ENCODE measurements at regions not wholly inside any gene's neighbourhood (a gene's known extent, or its start where the extent isn't known, plus 50 kb on each side); places are given as distances from the start of the nearest gene placed in this dataset.

GRCh38 chr7:66493235-66494205 is 135.2 kb upstream of the KCTD7 start:
- DNase-seq (ENCODE audit: low spot score) = peak; percentile 98
- no TSS peak for BruUV-seq (replicated peaks)
- Histone ChIP-seq H3K4me3 (ENCODE audit: low read depth, low read length, poor library complexity, severe bottlenecking) (peak overlapping the region; percentile 71), H3K9me3 (ENCODE audit: low read depth, low read length, poor library complexity, severe bottlenecking) (no peaks in the 10 kb centered on the region), H3K4me1 (ENCODE audit: insufficient read depth, low read length, poor library complexity, severe bottlenecking) (no peaks in the 10 kb centered on the region), H3K27ac (ENCODE audit: low read depth, low read length, poor library complexity, severe bottlenecking) (peak overlapping the region; percentile 91), H3K36me3 (ENCODE audit: insufficient read depth, low read length, poor library complexity, severe bottlenecking) (no peaks in the 10 kb centered on the region), H3K27me3 (replicated peaks; ENCODE audit: insufficient read depth, low read depth, low read length, poor library complexity) (no peaks in the 10 kb centered on the region)
- intact Hi-C loops (cut with micrococcal nuclease; ENCODE audit: unreplicated experiment) = no loop called here
- ChIA-PET CTCF (interaction anchor here (0.6 kb wide), 3 partner anchors 8 to 311 kb away, joined by 3 to 6 read pairs (median 3); no protein-coding TSS in a partner anchor), POLR2A (ENCODE audit: low non-redundant PET) (no interaction called here)
- TF ChIP-seq, protein P1, sequence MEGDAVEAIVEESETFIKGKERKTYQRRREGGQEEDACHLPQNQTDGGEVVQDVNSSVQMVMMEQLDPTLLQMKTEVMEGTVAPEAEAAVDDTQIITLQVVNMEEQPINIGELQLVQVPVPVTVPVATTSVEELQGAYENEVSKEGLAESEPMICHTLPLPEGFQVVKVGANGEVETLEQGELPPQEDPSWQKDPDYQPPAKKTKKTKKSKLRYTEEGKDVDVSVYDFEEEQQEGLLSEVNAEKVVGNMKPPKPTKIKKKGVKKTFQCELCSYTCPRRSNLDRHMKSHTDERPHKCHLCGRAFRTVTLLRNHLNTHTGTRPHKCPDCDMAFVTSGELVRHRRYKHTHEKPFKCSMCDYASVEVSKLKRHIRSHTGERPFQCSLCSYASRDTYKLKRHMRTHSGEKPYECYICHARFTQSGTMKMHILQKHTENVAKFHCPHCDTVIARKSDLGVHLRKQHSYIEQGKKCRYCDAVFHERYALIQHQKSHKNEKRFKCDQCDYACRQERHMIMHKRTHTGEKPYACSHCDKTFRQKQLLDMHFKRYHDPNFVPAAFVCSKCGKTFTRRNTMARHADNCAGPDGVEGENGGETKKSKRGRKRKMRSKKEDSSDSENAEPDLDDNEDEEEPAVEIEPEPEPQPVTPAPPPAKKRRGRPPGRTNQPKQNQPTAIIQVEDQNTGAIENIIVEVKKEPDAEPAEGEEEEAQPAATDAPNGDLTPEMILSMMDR (conservative IDR thresholded peaks at IDR 0.05; ENCODE audit: low read depth, low read length) = no peak
- TF ChIP-seq EZH2 (IDR thresholded peaks at IDR 0.05; ENCODE audit: borderline replicate concordance, low read depth, low read length, poor library complexity, severe bottlenecking) = no peak

GRCh38 chr7:66497346-66497745 is 131.3 kb upstream of the KCTD7 start:
- POLR2A ChIA-PET (ENCODE audit: low non-redundant PET) = no interaction called here
- intact Hi-C loops (cut with micrococcal nuclease; ENCODE audit: unreplicated experiment) = no loop called here
- H3K36me3 ChIP-seq (ENCODE audit: insufficient read depth, low read length, poor library complexity, severe bottlenecking) = no peaks in the 10 kb centered on the region
- no peaks in the 10 kb centered on the region for H3K4me1 ChIP-seq (ENCODE audit: insufficient read depth, low read length, poor library complexity, severe bottlenecking)
- H3K4me3 ChIP-seq (ENCODE audit: low read depth, low read length, poor library complexity, severe bottlenecking) = no peak overlapping the region
- H3K9me3 ChIP-seq (ENCODE audit: low read depth, low read length, poor library complexity, severe bottlenecking) = no peaks in the 10 kb centered on the region
- no peak for DNase-seq (ENCODE audit: low spot score)
- H3K27me3 ChIP-seq (replicated peaks; ENCODE audit: insufficient read depth, low read depth, low read length, poor library complexity) = no peaks in the 10 kb centered on the region
- CTCF ChIA-PET = no interaction called here
- no peak for TF ChIP-seq EZH2 (IDR thresholded peaks at IDR 0.05; ENCODE audit: borderline replicate concordance, low read depth, low read length, poor library complexity, severe bottlenecking)
- TF ChIP-seq, protein P1 (conservative IDR thresholded peaks at IDR 0.05; ENCODE audit: low read depth, low read length) = no peak
- no peak overlapping the region for H3K27ac ChIP-seq (ENCODE audit: low read depth, low read length, poor library complexity, severe bottlenecking)
- no TSS peak for BruUV-seq (replicated peaks)

DNA sequence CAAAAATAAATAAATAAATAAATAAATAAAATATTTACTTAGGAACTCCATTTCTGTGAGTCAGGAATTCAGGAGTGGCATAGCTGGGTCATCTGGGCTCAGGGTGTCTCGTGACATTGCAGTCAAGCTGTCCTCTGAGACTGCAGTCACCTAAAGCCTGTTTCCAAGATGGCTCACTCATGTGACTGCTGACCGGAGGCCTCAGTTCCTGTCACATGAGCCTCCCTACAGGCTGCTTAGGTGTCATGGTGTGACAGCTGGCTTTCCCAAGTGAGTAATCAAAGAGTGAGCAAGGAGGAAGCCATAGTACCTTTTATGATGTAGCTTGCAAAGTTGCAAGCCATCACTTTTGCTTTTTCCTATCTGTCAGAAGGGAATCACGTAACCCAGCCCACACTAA is 128.6 kb upstream of the KCTD7 start:
- Histone ChIP-seq H3K27ac (ENCODE audit: low read depth, low read length, poor library complexity, severe bottlenecking) (no peak overlapping the region), H3K9me3 (ENCODE audit: low read depth, low read length, poor library complexity, severe bottlenecking) (no peaks in the 10 kb centered on the region), H3K36me3 (ENCODE audit: insufficient read depth, low read length, poor library complexity, severe bottlenecking) (no peaks in the 10 kb centered on the region), H3K27me3 (replicated peaks; ENCODE audit: insufficient read depth, low read depth, low read length, poor library complexity) (no peaks in the 10 kb centered on the region), H3K4me1 (ENCODE audit: insufficient read depth, low read length, poor library complexity, severe bottlenecking) (no peaks in the 10 kb centered on the region), H3K4me3 (ENCODE audit: low read depth, low read length, poor library complexity, severe bottlenecking) (no peak overlapping the region)
- POLR2A ChIA-PET (ENCODE audit: low non-redundant PET) = no interaction called here
- no TSS peak for BruUV-seq (replicated peaks)
- TF ChIP-seq, protein P1 (conservative IDR thresholded peaks at IDR 0.05; ENCODE audit: low read depth, low read length) = no peak
- no peak for TF ChIP-seq EZH2 (IDR thresholded peaks at IDR 0.05; ENCODE audit: borderline replicate concordance, low read depth, low read length, poor library complexity, severe bottlenecking)
- CTCF ChIA-PET = no interaction called here
- intact Hi-C loops (cut with micrococcal nuclease; ENCODE audit: unreplicated experiment) = no loop called here
- DNase-seq (ENCODE audit: low spot score) = no peak

Data from A673 (cell line).